H9 (cell line): ENCODE measurements at regions not wholly inside any gene's neighbourhood (a gene's known extent, or its start where the extent isn't known, plus 50 kb on each side); places are given as distances from the start of the nearest gene placed in this dataset.
A peak's percentile ranks its signal among the peaks of the same experiment; 100 is the strongest.

Experiments used
- DNase-seq: peaks from one replicate; pipeline ENCODE4 v3.0.0-alpha.2; 2017
- H2AFZ ChIP-seq: one replicate; pipeline ENCODE4 v1.6.1; 2013; ENCODE audit warnings: mild to moderate bottlenecking, low read length, control low read depth, moderate library complexity
- H2AK5ac ChIP-seq: 2 replicates; pipeline ENCODE4 v1.6.1; 2013; ENCODE audit warnings: low read length, control low read depth, mixed read lengths; ENCODE audit not compliant: insufficient read length
- H2BK120ac ChIP-seq: one replicate; pipeline ENCODE4 v1.6.1; 2013; ENCODE audit warnings: low read depth, mild to moderate bottlenecking, low read length, control low read depth, inconsistent platforms; ENCODE audit not compliant: poor library complexity, severe bottlenecking
- H2BK12ac ChIP-seq: 2 replicates; pipeline ENCODE4 v1.6.1; 2013; ENCODE audit warnings: low read length, control low read depth, mixed read lengths, low read depth; ENCODE audit not compliant: insufficient read length
- H2BK15ac ChIP-seq: 2 replicates; pipeline ENCODE4 v1.6.1; 2013; ENCODE audit warnings: low read depth, low read length, control low read depth
- H2BK20ac ChIP-seq: one replicate; pipeline ENCODE4 v1.6.1; 2013; ENCODE audit warnings: low read depth, mild to moderate bottlenecking, low read length, control low read depth, inconsistent platforms; ENCODE audit not compliant: poor library complexity, severe bottlenecking
- H2BK5ac ChIP-seq: 2 replicates; pipeline ENCODE4 v1.6.1; 2013; ENCODE audit warnings: low read length, control low read depth, mixed read lengths; ENCODE audit not compliant: insufficient read length
- H3K14ac ChIP-seq: 2 replicates; pipeline ENCODE4 v1.6.1; 2013; ENCODE audit warnings: low read length, control low read depth; ENCODE audit not compliant: insufficient read depth
- H3K18ac ChIP-seq: 2 replicates; pipeline ENCODE4 v1.6.1; 2013; ENCODE audit warnings: low read depth, mild to moderate bottlenecking, mixed read lengths, low read length, control low read depth; ENCODE audit not compliant: insufficient read length
- H3K23ac ChIP-seq: 2 replicates; pipeline ENCODE4 v1.6.1; 2013; ENCODE audit warnings: low read length, control low read depth, mixed read lengths, low read depth; ENCODE audit not compliant: insufficient read length
- H3K23me2 ChIP-seq: 2 replicates; pipeline ENCODE4 v1.6.1; 2013; ENCODE audit warnings: low read depth, mild to moderate bottlenecking, mixed read lengths, low read length, control low read depth; ENCODE audit not compliant: insufficient read length, poor library complexity, severe bottlenecking
- H3K27ac ChIP-seq: 2 replicates; pipeline ENCODE4 v1.5.1; 2013; ENCODE audit warnings: low read length, control low read depth, mixed read lengths, low read depth; ENCODE audit not compliant: insufficient read length
- H3K27me3 ChIP-seq: 2 replicates; pipeline ENCODE4 v1.6.1; 2013; ENCODE audit warnings: low read length, control low read depth, inconsistent platforms; ENCODE audit not compliant: insufficient read depth
- H3K4ac ChIP-seq: 2 replicates; pipeline ENCODE4 v1.6.1; 2013; ENCODE audit warnings: low read depth, mild to moderate bottlenecking, control low read depth, inconsistent platforms, low read length, moderate library complexity
- H3K4me1 ChIP-seq: 2 replicates; pipeline ENCODE4 v1.6.1; 2013; ENCODE audit warnings: low read length, control low read depth, inconsistent platforms; ENCODE audit not compliant: insufficient read depth
- H3K4me2 ChIP-seq: 2 replicates; pipeline ENCODE4 v1.6.1; 2013; ENCODE audit warnings: low read length, control low read depth, mixed read lengths; ENCODE audit not compliant: insufficient read length, insufficient read depth
- H3K56ac ChIP-seq: 2 replicates; pipeline ENCODE4 v1.6.1; 2013; ENCODE audit warnings: low read depth, mild to moderate bottlenecking, mixed read lengths, low read length, control low read depth; ENCODE audit not compliant: insufficient read length
- H3K79me1 ChIP-seq: 2 replicates; pipeline ENCODE4 v1.6.1; 2013; ENCODE audit warnings: low read depth, mild to moderate bottlenecking, moderate library complexity, low read length, control low read depth, inconsistent platforms; ENCODE audit not compliant: insufficient read depth, poor library complexity, severe bottlenecking
- H3K79me2 ChIP-seq: 2 replicates; pipeline ENCODE4 v1.6.1; 2013; ENCODE audit warnings: low read length, control low read depth, inconsistent platforms; ENCODE audit not compliant: insufficient read depth
- H3K9ac ChIP-seq: 2 replicates; pipeline ENCODE4 v1.6.1; 2013; ENCODE audit warnings: low read length, control low read depth, mixed read lengths; ENCODE audit not compliant: insufficient read length; ENCODE audit errors: extremely low read depth
- H3K9me3 ChIP-seq: one replicate; pipeline ENCODE4 v1.6.1; 2013; ENCODE audit warnings: low read depth, low read length, inconsistent platforms; ENCODE audit not compliant: control insufficient read depth
- H3T11ph ChIP-seq: one replicate; pipeline ENCODE4 v1.6.1; 2013; ENCODE audit warnings: mild to moderate bottlenecking, low read length, control low read depth, inconsistent platforms
- H4K20me1 ChIP-seq: one replicate; pipeline ENCODE4 v1.6.1; 2013; ENCODE audit not compliant: control insufficient read depth, insufficient read length, insufficient read depth
- H4K5ac ChIP-seq: 2 replicates; pipeline ENCODE4 v1.6.1; 2013; ENCODE audit warnings: low read depth, mild to moderate bottlenecking, mixed read lengths, low read length, control low read depth; ENCODE audit not compliant: insufficient read length
- H4K8ac ChIP-seq: replicated peaks from 2 replicates; pipeline ENCODE4 v1.6.1; 2013; ENCODE audit warnings: low read length, control low read depth, mixed read lengths, low read depth; ENCODE audit not compliant: insufficient read length
- H4K91ac ChIP-seq: 2 replicates; pipeline ENCODE4 v1.6.1; 2013; ENCODE audit warnings: low read depth, mild to moderate bottlenecking, moderate library complexity, mixed read lengths, low read length, control low read depth; ENCODE audit not compliant: insufficient read length
- H3K27ac Mint-ChIP-seq, 3 experiments: 2 replicates in 2 of 3; 3 replicates in 1 of 3; pipeline ENCODE4 v1.8.0; 2020 to 2021; ENCODE audit warnings: mixed read lengths in 3 of 3, mild to moderate bottlenecking in 1 of 3, moderate library complexity in 1 of 3
- H3K27me3 Mint-ChIP-seq: 2 replicates; pipeline ENCODE4 v1.8.0; 2021; ENCODE audit warnings: low read depth, mild to moderate bottlenecking, moderate library complexity, mixed read lengths
- H3K36me3 Mint-ChIP-seq, 3 experiments: 2 replicates in 2 of 3; 3 replicates in 1 of 3; pipeline ENCODE4 v1.8.0; 2020 to 2021; ENCODE audit warnings: low read depth in 3 of 3, mixed read lengths in 3 of 3; ENCODE audit not compliant: insufficient read depth in 1 of 3
- H3K4me1 Mint-ChIP-seq, 2 experiments: 2 replicates each; pipeline ENCODE4 v1.8.0; 2020; ENCODE audit warnings: mixed read lengths in 2 of 2
- H3K4me3 Mint-ChIP-seq, 2 experiments: 2 replicates in 1 of 2; 3 replicates in 1 of 2; pipeline ENCODE4 v1.8.0; 2020 to 2021; ENCODE audit warnings: mild to moderate bottlenecking in 2 of 2, mixed read lengths in 2 of 2, moderate library complexity in 1 of 2
- H3K9me3 Mint-ChIP-seq, 2 experiments: 2 replicates in 1 of 2; 3 replicates in 1 of 2; pipeline ENCODE4 v1.8.0; 2020; ENCODE audit warnings: mild to moderate bottlenecking in 2 of 2, mixed read lengths in 2 of 2, moderate library complexity in 1 of 2
- WGBS: extraction: QIAGEN DNeasy Blood & Tissue Kit; methylation state at CpG from one replicate; pipeline ENCODE4 v1.1.7; 2013; ENCODE audit warnings: missing lambda C conversion rate, low lambda C conversion rate, mixed read lengths; ENCODE audit not compliant: insufficient read length; ENCODE audit errors: extremely low coverage; 5-methylcytosine and 5-hydroxymethylcytosine counted together
- TF ChIP-seq, protein P1 (sequence below): fragments of 200-600 bp; sonication (generic); conservative IDR thresholded peaks from 3 replicates; pipeline ENCODE4 v1.8.0; 2021; ENCODE audit warnings: antibody characterized with exemption, mild to moderate bottlenecking

- Histone ChIP-seq H2BK20ac (no peak overlapping the region), H3K4me1 (no peaks in the 10 kb centered on the region; the same call in 1 of the 2 replicates), H3K14ac (peak overlapping the region; percentile 24; the same call in 1 of the 2 replicates), H3K27me3 (no peaks in the 10 kb centered on the region), H3K79me1 (no peaks in the 10 kb centered on the region), H4K20me1 (no peaks in the 10 kb centered on the region), H3K9ac (no peak overlapping the region), H3K18ac (no peak overlapping the region), H2AFZ (no peak overlapping the region), H3K23me2 (no peaks in the 10 kb centered on the region), H3K56ac (no peak overlapping the region), H4K5ac (no peak overlapping the region), H2AK5ac (no peak overlapping the region), H2BK15ac (no peak overlapping the region), H3K23ac (no peak overlapping the region), H2BK120ac (no peak overlapping the region), H3K4ac (no peak overlapping the region), H2BK12ac (no peak overlapping the region), H3K4me2 (no peak overlapping the region), H3K27ac (no peak overlapping the region), H3K9me3 (no peaks in the 10 kb centered on the region), H4K8ac (no peak overlapping the region), H2BK5ac (no peak overlapping the region), H4K91ac (no peak overlapping the region), H3K79me2 (no peaks in the 10 kb centered on the region), H3T11ph (no peak overlapping the region)
- peaks cover 11 to 20% of the 10 kb centered on the region in 2 experiments for H3K4me1 Mint-ChIP-seq
- H3K9me3 Mint-ChIP-seq, result no peaks in the 10 kb centered on the region
- no peaks in the 10 kb centered on the region for H3K27me3 Mint-ChIP-seq
- H3K27ac Mint-ChIP-seq, result no peak overlapping the region
- WGBS, result no CpG with 5 or more reads among the region's 2 CpGs
- no peak for DNase-seq
- H3K36me3 Mint-ChIP-seq, result no peaks in the 10 kb centered on the region
- H3K4me3 Mint-ChIP-seq, result no peak overlapping the region
- TF ChIP-seq, protein P1, sequence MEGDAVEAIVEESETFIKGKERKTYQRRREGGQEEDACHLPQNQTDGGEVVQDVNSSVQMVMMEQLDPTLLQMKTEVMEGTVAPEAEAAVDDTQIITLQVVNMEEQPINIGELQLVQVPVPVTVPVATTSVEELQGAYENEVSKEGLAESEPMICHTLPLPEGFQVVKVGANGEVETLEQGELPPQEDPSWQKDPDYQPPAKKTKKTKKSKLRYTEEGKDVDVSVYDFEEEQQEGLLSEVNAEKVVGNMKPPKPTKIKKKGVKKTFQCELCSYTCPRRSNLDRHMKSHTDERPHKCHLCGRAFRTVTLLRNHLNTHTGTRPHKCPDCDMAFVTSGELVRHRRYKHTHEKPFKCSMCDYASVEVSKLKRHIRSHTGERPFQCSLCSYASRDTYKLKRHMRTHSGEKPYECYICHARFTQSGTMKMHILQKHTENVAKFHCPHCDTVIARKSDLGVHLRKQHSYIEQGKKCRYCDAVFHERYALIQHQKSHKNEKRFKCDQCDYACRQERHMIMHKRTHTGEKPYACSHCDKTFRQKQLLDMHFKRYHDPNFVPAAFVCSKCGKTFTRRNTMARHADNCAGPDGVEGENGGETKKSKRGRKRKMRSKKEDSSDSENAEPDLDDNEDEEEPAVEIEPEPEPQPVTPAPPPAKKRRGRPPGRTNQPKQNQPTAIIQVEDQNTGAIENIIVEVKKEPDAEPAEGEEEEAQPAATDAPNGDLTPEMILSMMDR, result no peak
Observed at GRCh38 chr18:45328296-45328695, 287.0 kb upstream of the SLC14A2 start.
